Thyroid gland (tissue), 4 donors: ENCODE measurements at regions not wholly inside any gene's neighbourhood (a gene's known extent, or its start where the extent isn't known, plus 50 kb on each side); places are given as distances from the start of the nearest gene placed in this dataset.

ENCODE experiments used
- DNase-seq, 2 donors: peaks; one replicate each; pipeline ENCODE4 v3.0.0-alpha.2; 2019
- H3K27ac ChIP-seq, 3 donors: fragments of 200-600 bp; sonication (generic); 1 replicate in 2 of 3; 2 replicates in 1 of 3; pipeline ENCODE4 v1.5.1; 2016 to 2019; ENCODE audit warnings: mild to moderate bottlenecking in 1 of 3, moderate library complexity in 1 of 3
- H3K27me3 ChIP-seq: fragments of 200-600 bp; sonication (generic); one replicate; pipeline ENCODE4 v1.5.1; 2019
- H3K36me3 ChIP-seq, 2 donors: fragments of 200-600 bp; sonication (generic); one replicate each; pipeline ENCODE4 v1.5.1; 2016 to 2019
- H3K4me1 ChIP-seq, 2 donors: fragments of 200-600 bp; sonication (generic); one replicate each; pipeline ENCODE4 v1.5.1; 2017 to 2019
- H3K4me3 ChIP-seq, 3 donors: fragments of 200-600 bp; sonication (generic); replicated peaks in 1 of 3; 1 replicate in 2 of 3; 2 replicates in 1 of 3; pipeline ENCODE4 v1.5.1; 2016; ENCODE audit warnings: mild to moderate bottlenecking in 1 of 3
- H3K9me3 ChIP-seq: fragments of 200-600 bp; sonication (generic); one replicate; pipeline ENCODE4 v1.5.1; 2017
- CTCF ChIP-seq, 6 experiments: fragments of 200-600 bp in 3 of 6; fragments of 450-650 bp in 3 of 6; sonication (generic) in 3 of 6; IDR thresholded peaks; one replicate each; pipeline ENCODE4 v1.5.1; 2016 to 2019; ENCODE audit warnings: antibody characterized with exemption in 6 of 6, mild to moderate bottlenecking in 2 of 6, inconsistent platforms in 1 of 6, moderate library complexity in 1 of 6
- POLR2A ChIP-seq, 2 donors: fragments of 450-650 bp; IDR thresholded peaks; one replicate each; pipeline ENCODE4 v1.6.1; 2017; ENCODE audit warnings: antibody characterized with exemption in 2 of 2, mild to moderate bottlenecking in 2 of 2, moderate library complexity in 1 of 2
- WGBS, 2 donors: methylation state at CpG; one replicate each; pipeline ENCODE4 v1.1.5; 2017; 5-methylcytosine and 5-hydroxymethylcytosine counted together
- intact Hi-C: fragments of 100-400 bp; cut with DNase I; formaldehyde crosslinking; loops from one replicate; pipeline ENCODE4 v1.15.1; 2023

DNA sequence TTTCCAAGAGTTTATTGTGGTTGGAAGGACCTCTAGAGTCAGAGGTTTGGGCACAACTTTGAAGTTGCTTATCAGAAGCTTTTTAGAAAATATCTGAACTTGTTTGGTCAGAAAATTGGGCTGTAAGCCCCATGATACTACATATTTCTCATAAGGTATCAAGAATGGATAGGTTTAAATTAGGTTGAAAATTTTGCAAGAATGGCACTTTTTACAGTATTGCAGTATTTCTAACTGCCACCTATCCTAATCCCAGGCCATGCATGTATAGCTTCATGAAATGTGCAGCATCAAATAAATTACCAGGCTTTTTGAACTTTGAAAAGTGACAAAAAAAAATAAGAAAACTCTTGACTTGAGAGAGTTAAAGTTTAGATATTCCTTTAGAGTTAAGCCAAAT lies 367.2 kb downstream of the FIGN start:
- no peak overlapping the region for H3K4me3 ChIP-seq
- H3K27me3 ChIP-seq: no peaks in the 10 kb centered on the region
- H3K4me1 ChIP-seq: no peaks in the 10 kb centered on the region
- no peak for DNase-seq
- TF ChIP-seq POLR2A (IDR thresholded peaks at IDR 0.05) (no peak), CTCF (IDR thresholded peaks at IDR 0.05) (no peak)
- H3K27ac ChIP-seq: no peak overlapping the region
- no peaks in the 10 kb centered on the region for H3K9me3 ChIP-seq
- intact Hi-C loops: no loop called here
- no peaks in the 10 kb centered on the region for H3K36me3 ChIP-seq

DNA sequence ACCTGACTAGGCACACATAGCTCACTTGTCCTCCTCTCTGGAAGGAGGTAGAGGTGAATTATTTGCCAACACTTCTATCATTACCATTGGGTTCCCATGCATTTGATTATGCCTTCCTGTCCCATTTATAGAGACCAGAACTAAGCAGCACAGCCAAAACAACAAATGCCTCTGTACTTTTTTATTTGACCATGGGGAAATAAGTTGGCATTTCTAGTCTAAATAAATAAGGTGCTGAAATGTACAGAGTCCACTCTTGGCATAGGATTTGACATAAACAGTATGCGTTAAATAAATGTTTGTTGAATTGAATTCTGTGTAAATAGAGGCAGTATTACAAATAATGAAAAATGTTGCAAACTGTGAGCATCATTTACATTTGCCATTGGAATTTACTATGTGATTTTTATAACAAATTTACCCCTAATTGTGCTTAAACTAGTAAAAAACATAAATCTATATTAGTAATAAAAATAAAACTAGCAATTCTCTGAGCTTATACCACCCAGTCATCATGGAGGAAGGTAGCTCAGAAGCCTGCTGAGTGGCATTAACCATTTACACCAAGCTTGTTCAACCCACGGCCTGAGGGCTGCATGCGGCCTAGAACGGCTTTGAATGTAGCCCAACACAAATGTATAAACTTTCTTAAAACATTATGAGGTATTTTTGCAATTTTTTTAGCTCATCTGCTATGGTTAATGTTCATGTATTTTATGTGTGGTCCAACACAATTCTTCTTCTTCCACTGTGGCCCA lies 367.8 kb downstream of the FIGN start:
- no peaks in the 10 kb centered on the region for H3K9me3 ChIP-seq
- no peak overlapping the region for H3K27ac ChIP-seq
- no peaks in the 10 kb centered on the region for H3K36me3 ChIP-seq
- TF ChIP-seq CTCF (IDR thresholded peaks at IDR 0.05) (no peak), POLR2A (IDR thresholded peaks at IDR 0.05) (no peak)
- no peak overlapping the region for H3K4me3 ChIP-seq
- H3K27me3 ChIP-seq: no peaks in the 10 kb centered on the region
- WGBS, 2 donors: 91 to 94% methylated on average over 4 of the region's 4 CpGs
- no peak for DNase-seq
- no peaks in the 10 kb centered on the region for H3K4me1 ChIP-seq
- intact Hi-C loops: no loop called here

- TF ChIP-seq POLR2A (IDR thresholded peaks at IDR 0.05): no peak
- TF ChIP-seq CTCF (IDR thresholded peaks at IDR 0.05): no peak
- H3K27me3 ChIP-seq: no peaks in the 10 kb centered on the region
- DNase-seq: no peak
- intact Hi-C loops: no loop called here
- no peak overlapping the region for H3K27ac ChIP-seq
- no peak overlapping the region for H3K4me3 ChIP-seq
- H3K36me3 ChIP-seq: no peaks in the 10 kb centered on the region
- no peaks in the 10 kb centered on the region for H3K4me1 ChIP-seq
- no peaks in the 10 kb centered on the region for H3K9me3 ChIP-seq
Measured at GRCh38 chr2:163364736-163365135, 371.1 kb downstream of the FIGN start.

GRCh38 chr2:163353551-163353950 lies 382.3 kb downstream of the FIGN start:
- intact Hi-C loops: no loop called here
- Histone ChIP-seq H3K27me3 (no peaks in the 10 kb centered on the region), H3K9me3 (no peaks in the 10 kb centered on the region), H3K27ac (no peak overlapping the region), H3K4me3 (no peak overlapping the region), H3K4me1 (peaks cover 0 to 5% of the 10 kb centered on the region in 2 donors), H3K36me3 (no peaks in the 10 kb centered on the region)
- no peak for DNase-seq
- TF ChIP-seq CTCF (IDR thresholded peaks at IDR 0.05) (no peak), POLR2A (IDR thresholded peaks at IDR 0.05) (no peak)
- WGBS, 2 donors: 82 to 86% methylated on average over 1 of the region's 1 CpG

GRCh38 chr2:163351966-163352365 lies 383.8 kb downstream of the FIGN start:
- Histone ChIP-seq H3K27me3 (no peaks in the 10 kb centered on the region), H3K9me3 (no peaks in the 10 kb centered on the region), H3K27ac (no peak overlapping the region), H3K4me3 (no peak overlapping the region), H3K4me1 (peaks cover 0 to 7% of the 10 kb centered on the region in 2 donors), H3K36me3 (no peaks in the 10 kb centered on the region)
- intact Hi-C loops: no loop called here
- WGBS, 2 donors: 95 to 96% methylated on average over 2 of the region's 2 CpGs
- no peak for TF ChIP-seq CTCF (IDR thresholded peaks at IDR 0.05)
- TF ChIP-seq POLR2A (IDR thresholded peaks at IDR 0.05): no peak
- DNase-seq: no peak
